ENCODE measurements at regions not wholly inside any gene's neighbourhood (a gene's known extent, or its start where the extent isn't known, plus 50 kb on each side); places are given as distances from the start of the nearest gene placed in this dataset.
"Not testable (repeated sequence)": the region's sequence is repeated elsewhere in the genome, so short reads cannot be mapped to it uniquely, and the experiment has no call there.

DNA sequence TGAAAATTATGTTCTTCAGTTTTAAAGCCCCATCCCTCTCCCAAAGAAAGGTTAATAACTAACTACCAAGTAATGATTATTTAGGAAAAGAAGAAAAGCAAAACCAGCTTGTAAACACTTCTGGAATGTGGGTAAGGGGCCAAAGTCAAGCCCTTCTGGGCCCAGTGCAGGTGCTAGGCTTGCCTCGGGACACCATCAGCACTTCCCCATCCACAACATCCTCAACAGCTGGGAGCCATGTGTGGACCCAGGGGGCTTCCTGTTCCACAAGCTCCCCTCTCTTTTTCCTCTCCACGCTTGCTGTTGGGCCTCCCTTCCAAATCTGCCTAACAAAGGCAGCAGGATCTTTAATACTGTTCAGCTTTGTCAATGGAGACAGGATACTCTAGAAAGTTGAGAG is 58.4 kb upstream of the CSPG4 start:
- TF ChIP-seq CHD1 (IDR thresholded peaks at IDR 0.05; ENCODE audit: low read length); MXI1 (IDR thresholded peaks at IDR 0.05; ENCODE audit: low read depth, low read length); RAD21 (CRISPR knock-in tag; conservative IDR thresholded peaks at IDR 0.05 in 1 of 2, IDR thresholded peaks at IDR 0.05 in 1 of 2); SREBF2 (CRISPR knock-in tag; IDR thresholded peaks at IDR 0.05); SMARCE1 (IDR thresholded peaks at IDR 0.05); FOXJ2 (tag; IDR thresholded peaks at IDR 0.05); FOXA1 (IDR thresholded peaks at IDR 0.05; ENCODE audit: borderline replicate concordance): not testable (repeated sequence)
- TF ChIP-seq, protein P1, sequence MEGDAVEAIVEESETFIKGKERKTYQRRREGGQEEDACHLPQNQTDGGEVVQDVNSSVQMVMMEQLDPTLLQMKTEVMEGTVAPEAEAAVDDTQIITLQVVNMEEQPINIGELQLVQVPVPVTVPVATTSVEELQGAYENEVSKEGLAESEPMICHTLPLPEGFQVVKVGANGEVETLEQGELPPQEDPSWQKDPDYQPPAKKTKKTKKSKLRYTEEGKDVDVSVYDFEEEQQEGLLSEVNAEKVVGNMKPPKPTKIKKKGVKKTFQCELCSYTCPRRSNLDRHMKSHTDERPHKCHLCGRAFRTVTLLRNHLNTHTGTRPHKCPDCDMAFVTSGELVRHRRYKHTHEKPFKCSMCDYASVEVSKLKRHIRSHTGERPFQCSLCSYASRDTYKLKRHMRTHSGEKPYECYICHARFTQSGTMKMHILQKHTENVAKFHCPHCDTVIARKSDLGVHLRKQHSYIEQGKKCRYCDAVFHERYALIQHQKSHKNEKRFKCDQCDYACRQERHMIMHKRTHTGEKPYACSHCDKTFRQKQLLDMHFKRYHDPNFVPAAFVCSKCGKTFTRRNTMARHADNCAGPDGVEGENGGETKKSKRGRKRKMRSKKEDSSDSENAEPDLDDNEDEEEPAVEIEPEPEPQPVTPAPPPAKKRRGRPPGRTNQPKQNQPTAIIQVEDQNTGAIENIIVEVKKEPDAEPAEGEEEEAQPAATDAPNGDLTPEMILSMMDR (IDR thresholded peaks at IDR 0.05 in 2 of 3, conservative IDR thresholded peaks at IDR 0.05 in 1 of 3; ENCODE audit: insufficient read depth in 2 of 3, low read depth in 1 of 3, low read length in 3 of 3) = not testable (repeated sequence)
- TF ChIP-seq, protein P2, sequence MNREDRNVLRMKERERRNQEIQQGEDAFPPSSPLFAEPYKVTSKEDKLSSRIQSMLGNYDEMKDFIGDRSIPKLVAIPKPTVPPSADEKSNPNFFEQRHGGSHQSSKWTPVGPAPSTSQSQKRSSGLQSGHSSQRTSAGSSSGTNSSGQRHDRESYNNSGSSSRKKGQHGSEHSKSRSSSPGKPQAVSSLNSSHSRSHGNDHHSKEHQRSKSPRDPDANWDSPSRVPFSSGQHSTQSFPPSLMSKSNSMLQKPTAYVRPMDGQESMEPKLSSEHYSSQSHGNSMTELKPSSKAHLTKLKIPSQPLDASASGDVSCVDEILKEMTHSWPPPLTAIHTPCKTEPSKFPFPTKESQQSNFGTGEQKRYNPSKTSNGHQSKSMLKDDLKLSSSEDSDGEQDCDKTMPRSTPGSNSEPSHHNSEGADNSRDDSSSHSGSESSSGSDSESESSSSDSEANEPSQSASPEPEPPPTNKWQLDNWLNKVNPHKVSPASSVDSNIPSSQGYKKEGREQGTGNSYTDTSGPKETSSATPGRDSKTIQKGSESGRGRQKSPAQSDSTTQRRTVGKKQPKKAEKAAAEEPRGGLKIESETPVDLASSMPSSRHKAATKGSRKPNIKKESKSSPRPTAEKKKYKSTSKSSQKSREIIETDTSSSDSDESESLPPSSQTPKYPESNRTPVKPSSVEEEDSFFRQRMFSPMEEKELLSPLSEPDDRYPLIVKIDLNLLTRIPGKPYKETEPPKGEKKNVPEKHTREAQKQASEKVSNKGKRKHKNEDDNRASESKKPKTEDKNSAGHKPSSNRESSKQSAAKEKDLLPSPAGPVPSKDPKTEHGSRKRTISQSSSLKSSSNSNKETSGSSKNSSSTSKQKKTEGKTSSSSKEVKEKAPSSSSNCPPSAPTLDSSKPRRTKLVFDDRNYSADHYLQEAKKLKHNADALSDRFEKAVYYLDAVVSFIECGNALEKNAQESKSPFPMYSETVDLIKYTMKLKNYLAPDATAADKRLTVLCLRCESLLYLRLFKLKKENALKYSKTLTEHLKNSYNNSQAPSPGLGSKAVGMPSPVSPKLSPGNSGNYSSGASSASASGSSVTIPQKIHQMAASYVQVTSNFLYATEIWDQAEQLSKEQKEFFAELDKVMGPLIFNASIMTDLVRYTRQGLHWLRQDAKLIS (CRISPR knock-in tag; IDR thresholded peaks at IDR 0.05) = not testable (repeated sequence)
